HG03571 (cell line): ENCODE measurements at regions not wholly inside any gene's neighbourhood (a gene's known extent, or its start where the extent isn't known, plus 50 kb on each side); places are given as distances from the start of the nearest gene placed in this dataset.

Experiments
- ATAC-seq: cut with Tn5 transposase; IDR thresholded peaks from one replicate; pipeline ENCODE4 v1.9.1; 2021; ENCODE audit not compliant: unreplicated experiment

GRCh38 chr15:95968856-95969255 lies 361.6 kb upstream of the NR2F2 start:
- ATAC-seq: no peak

DNA sequence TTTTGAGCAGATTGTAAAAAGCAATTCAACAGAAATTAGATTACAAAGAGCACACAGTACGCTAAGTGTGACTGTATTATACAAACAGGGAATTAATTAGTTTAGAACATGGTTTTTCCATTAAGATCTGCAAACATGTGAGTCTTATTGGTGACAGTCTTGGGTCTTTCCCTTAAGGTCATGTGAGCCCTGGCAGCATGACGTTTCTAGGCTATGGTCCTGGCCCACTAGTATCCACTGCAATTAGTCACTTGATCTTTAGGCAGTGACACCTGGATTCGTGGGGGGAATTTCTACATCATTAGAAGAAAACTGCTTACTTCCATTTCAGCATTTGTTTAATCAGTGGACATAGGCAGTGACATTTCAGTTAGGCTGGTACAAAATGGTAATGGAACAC lies 360.2 kb upstream of the NR2F2 start:
- no peak for ATAC-seq

GRCh38 chr15:95972041-95972553 lies 358.4 kb upstream of the NR2F2 start:
- ATAC-seq: no peak

GRCh38 chr15:95972812-95973211 lies 357.7 kb upstream of the NR2F2 start:
- ATAC-seq: no peak

GRCh38 chr15:95973566-95974256 lies 356.8 kb upstream of the NR2F2 start:
- ATAC-seq: peak; percentile 85

DNA sequence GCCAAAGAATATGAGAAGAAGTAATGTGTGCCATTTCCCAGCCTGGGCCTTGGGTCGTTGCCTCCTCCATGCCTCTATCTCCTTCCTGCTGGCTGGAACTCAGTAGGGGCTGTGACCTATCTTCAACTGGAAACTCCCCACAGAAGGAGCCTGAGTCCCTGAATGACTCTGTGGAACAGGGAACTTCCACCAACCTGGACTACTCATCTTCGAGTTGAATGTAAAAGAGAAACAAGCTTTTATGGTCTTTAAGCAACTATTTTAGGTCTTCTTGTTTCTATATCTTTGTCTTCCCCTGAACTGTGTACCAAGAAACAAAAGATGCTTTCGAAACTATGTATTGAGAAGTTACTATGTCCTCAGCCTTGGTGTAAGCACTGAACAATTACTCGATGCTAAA lies 355.3 kb upstream of the NR2F2 start:
- peak; percentile 44 for ATAC-seq

DNA sequence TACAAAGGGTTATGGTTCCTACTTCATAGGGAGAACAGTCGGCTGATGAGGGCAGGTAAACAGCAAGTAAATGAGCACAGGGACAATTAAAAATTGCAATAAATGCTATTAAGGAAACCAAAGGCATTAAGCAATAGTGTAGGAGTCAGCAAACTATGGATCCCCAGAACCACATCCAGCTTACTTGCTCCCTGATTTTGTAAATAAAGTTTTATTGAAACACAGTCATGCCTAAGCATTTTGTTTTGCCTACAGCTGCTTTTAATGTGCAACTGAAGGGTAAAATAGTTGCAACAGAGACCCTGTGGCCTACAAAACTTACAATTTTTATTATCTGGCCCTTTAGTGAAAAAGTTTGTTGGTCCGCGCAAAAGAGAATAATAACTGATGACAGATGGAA lies 351.2 kb upstream of the NR2F2 start:
- ATAC-seq: no peak

DNA sequence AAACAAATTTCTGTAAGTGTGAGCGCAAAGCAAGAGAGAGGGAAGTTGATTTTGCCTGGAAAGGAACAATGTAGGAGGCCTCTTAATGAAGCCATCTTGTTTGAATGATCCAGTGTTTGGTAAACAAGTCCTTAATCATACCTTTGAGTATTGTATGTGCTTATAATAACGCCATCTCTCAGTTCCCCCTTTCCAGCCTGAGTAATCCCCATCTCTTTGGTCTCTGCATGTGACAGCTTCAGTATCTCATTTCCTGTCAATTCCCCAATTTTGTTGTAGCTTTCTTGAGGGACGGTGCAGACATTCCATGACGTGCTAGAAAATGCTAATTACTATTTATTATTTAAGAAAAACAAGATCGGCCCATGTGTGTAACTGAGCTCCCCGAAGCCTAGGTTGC lies 349.3 kb upstream of the NR2F2 start:
- no peak for ATAC-seq

DNA sequence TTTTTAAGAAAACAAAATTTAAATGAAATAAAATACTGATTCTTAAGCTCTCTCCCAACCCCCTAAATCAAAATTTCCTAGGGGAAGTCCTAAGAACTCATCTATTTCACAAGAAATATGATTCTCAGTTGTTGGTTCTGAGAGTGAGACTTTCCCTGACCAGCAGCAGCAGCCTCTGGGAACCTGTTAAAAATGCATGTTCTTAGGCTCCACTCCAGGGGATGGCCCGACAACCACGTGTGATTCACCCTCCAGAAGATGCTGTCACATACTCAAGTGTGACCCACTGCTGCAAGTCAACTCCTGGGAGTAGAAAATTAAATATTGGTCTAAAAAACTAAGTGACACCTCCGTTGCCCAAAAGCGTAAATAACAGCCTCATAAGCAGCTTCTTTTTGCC lies 343.2 kb upstream of the NR2F2 start:
- no peak for ATAC-seq

DNA sequence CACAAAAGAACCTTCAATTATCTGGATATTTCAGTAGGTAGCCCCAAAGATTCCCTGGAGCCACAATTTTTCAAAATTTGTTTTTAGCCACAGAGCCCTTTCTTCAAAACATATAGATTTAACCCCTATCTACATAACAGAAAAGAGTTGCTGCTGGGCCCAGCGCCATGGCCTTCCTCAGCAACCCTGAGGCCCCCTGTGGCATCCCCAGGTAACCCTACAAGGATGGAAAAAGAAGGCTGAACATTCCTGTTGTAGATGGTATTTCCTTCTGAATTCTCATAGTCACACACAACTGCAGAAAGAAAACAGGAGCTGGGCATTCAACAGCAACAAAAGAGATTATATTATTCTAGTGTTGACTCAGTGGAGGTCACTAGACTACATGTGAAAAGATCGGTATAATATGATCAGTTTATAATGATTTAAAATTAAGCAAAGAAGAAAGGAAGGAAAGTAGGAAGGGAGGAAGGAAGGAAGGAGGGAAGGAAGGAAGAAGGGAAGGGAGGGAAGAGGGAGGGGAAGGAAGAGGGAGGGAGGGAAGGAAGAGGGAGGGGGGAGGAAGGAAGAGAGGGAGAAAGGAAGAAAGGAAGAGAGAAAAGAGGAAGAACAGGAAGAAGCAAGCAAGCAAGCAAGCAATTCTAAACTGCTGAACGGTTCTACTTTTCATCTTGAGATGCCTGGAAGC lies 342.5 kb upstream of the NR2F2 start:
- ATAC-seq: no peak

DNA sequence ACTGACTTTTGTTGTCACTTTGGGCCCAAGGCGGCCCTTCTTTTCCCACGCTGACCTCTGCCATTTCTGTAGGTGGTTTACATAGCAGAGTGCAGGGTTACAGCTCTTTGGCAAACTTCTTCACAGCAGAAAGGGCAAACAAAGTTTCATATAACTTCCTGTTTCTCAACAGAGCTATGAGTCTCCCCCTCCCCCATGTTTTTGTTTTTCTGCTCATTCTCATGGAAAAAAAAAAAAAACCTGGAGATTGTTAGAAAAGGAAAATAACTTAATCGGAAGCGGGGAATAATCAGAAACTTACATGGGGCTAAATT lies 342.0 kb upstream of the NR2F2 start:
- no peak for ATAC-seq

GRCh38 chr15:95989392-95989791 lies 341.1 kb upstream of the NR2F2 start:
- ATAC-seq: no peak

- ATAC-seq: no peak
Measured at GRCh38 chr15:95990833-95991232, 339.7 kb upstream of the NR2F2 start.

GRCh38 chr15:95994418-95994817 lies 336.1 kb upstream of the NR2F2 start:
- no peak for ATAC-seq

DNA sequence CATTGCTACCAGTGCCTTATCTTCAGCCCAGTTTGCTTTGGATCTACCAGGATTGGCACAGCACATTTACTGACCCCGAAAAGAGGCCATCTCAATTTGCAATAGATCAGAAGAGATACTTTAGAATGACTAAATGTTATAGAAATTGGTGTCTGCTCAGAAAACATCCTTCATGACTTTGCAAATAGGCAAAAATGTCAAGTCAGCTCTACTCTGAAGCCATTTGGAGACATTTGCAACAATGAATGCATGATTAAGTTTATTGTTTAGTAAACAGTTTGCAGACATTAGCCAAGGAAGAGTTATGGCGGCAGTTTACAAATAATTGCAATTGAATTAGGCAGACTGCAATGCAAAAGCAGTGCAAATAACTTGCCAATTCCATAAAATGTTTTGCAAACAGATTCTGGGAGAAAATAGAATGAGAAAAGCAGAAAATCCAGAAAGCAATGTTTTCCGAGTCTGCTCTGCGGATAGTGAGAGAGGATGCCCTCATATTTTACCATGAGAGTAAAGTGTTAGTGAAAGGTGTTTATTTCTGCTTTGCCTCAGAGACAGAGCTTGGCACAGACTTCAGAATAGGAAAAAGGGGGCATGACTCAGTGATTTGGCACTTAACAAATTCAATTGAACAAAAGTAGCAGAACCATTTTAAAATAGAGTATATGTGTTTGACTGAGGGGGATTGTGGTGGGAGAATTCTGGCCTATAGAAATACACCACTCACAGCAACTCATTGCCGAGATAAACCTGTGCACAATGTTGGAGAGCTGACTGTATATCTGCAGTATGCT lies 334.9 kb upstream of the NR2F2 start:
- no peak for ATAC-seq

- no peak for ATAC-seq
Measured at GRCh38 chr15:95996494-95996893, 334.0 kb upstream of the NR2F2 start.

DNA sequence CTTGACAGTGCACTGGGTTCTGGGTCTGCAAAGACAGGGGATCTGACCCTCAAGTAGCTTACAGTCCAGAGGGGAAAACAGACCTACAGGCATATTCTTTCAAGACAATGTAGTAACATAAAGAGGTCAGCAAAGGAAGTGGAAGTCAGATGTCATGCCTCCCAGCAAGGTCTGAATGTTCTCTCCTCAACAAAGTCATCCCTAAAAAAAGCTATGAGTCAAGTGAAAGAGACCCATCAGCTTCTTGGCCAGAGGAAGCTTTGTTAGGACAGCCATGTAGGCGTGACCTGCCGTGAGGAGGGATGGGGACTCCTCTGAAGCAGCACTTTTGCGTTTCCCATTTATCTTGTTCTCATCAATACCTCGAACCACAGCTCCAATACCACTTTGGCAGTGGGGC lies 331.6 kb upstream of the NR2F2 start:
- no peak for ATAC-seq

- ATAC-seq: no peak
Measured at GRCh38 chr15:96002890-96003859, 327.3 kb upstream of the NR2F2 start.

GRCh38 chr15:96005906-96006305 lies 324.6 kb upstream of the NR2F2 start:
- no peak for ATAC-seq

- ATAC-seq: no peak
Measured at GRCh38 chr15:96011136-96011535, 319.4 kb upstream of the NR2F2 start.

- ATAC-seq: no peak
Measured at GRCh38 chr15:96014939-96015338, 315.6 kb upstream of the NR2F2 start.
